ENCODE measurements at regions not wholly inside any gene's neighbourhood (a gene's known extent, or its start where the extent isn't known, plus 50 kb on each side); places are given as distances from the start of the nearest gene placed in this dataset.

DNA sequence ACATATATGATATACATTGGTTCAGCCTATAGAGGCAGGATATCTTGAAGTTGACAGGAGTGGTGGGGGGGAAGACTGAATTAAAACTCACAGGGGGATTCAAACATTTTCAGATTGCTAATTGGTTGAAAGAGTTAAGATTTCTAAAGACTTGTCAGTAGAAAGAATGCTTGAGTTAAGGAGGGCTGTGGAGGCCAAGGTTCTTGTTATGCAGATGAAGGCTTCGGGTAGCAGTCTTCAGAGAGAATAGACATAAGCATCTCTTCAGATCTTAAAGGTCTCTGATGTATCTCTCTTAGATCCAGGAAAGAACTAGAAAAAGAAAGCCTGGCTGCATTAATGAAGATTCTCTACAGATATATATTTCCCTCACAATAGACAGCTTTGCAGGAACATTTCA, 209.8 kb upstream of the SEMA3D start:
- H3K36me3 ChIP-seq (ENCODE audit: control insufficient read depth in 4 of 4, insufficient read depth in 3 of 4, low read depth in 1 of 4, low read length in 3 of 4), result no peaks in the 10 kb centered on the region
- H3K4me1 ChIP-seq (ENCODE audit: control insufficient read depth in 4 of 4, insufficient read depth in 4 of 4, low read length in 3 of 4), result peaks cover 0 to 2% (median 0%) of the 10 kb centered on the region in 4 donors
- no peak for TF ChIP-seq RAD21 (IDR thresholded peaks at IDR 0.05)
- no peak for TF ChIP-seq CTCF (IDR thresholded peaks at IDR 0.05; ENCODE audit: low read depth, low read length, missing input control)
- no peak for TF ChIP-seq HNF4A (conservative IDR thresholded peaks at IDR 0.05)
- TF ChIP-seq YY1 (IDR thresholded peaks at IDR 0.05), result no peak
- no peak for TF ChIP-seq RXRA (IDR thresholded peaks at IDR 0.05)
- no peak for TF ChIP-seq SP1 (IDR thresholded peaks at IDR 0.05)
- no peak for TF ChIP-seq TAF1 (conservative IDR thresholded peaks at IDR 0.05)
- no peak for TF ChIP-seq JUND (IDR thresholded peaks at IDR 0.05)
- no peak for TF ChIP-seq FOXA1 (IDR thresholded peaks at IDR 0.05)
- no peak for TF ChIP-seq MAX (IDR thresholded peaks at IDR 0.05)
- no peak for TF ChIP-seq EGR1 (IDR thresholded peaks at IDR 0.05; ENCODE audit: low read depth in 2 of 2)
- no peak for TF ChIP-seq HNF4G (IDR thresholded peaks at IDR 0.05)
- TF ChIP-seq, protein P1, sequence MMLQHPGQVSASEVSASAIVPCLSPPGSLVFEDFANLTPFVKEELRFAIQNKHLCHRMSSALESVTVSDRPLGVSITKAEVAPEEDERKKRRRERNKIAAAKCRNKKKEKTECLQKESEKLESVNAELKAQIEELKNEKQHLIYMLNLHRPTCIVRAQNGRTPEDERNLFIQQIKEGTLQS (IDR thresholded peaks at IDR 0.05), result no peak
- TF ChIP-seq NR2F2 (IDR thresholded peaks at IDR 0.05), result no peak
- no peak for TF ChIP-seq GABPA (IDR thresholded peaks at IDR 0.05 in 1 of 2, conservative IDR thresholded peaks at IDR 0.05 in 1 of 2)
- no peak for TF ChIP-seq FOXA2 (IDR thresholded peaks at IDR 0.05)
- TF ChIP-seq, protein P2, sequence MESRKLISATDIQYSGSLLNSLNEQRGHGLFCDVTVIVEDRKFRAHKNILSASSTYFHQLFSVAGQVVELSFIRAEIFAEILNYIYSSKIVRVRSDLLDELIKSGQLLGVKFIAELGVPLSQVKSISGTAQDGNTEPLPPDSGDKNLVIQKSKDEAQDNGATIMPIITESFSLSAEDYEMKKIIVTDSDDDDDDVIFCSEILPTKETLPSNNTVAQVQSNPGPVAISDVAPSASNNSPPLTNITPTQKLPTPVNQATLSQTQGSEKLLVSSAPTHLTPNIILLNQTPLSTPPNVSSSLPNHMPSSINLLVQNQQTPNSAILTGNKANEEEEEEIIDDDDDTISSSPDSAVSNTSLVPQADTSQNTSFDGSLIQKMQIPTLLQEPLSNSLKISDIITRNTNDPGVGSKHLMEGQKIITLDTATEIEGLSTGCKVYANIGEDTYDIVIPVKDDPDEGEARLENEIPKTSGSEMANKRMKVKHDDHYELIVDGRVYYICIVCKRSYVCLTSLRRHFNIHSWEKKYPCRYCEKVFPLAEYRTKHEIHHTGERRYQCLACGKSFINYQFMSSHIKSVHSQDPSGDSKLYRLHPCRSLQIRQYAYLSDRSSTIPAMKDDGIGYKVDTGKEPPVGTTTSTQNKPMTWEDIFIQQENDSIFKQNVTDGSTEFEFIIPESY (IDR thresholded peaks at IDR 0.05), result no peak
- H3K27me3 ChIP-seq (ENCODE audit: control insufficient read depth in 4 of 4, insufficient read depth in 4 of 4, low read length in 3 of 4), result no peaks in the 10 kb centered on the region
- no peak overlapping the region for H3K4me3 ChIP-seq (ENCODE audit: low read depth in 1 of 3, low read length in 3 of 3)
- 79% methylated on average over 1 of the region's 1 CpG for WGBS
- H3K27ac ChIP-seq (ENCODE audit: low read depth in 1 of 2, low read length in 2 of 2), result no peak overlapping the region
- no peak for DNase-seq (ENCODE audit: low spot score)
- H3K9me3 ChIP-seq (ENCODE audit: control insufficient read depth in 4 of 4, low read length in 3 of 4), result no peaks in the 10 kb centered on the region
- no peak overlapping the region for H3K9ac ChIP-seq (ENCODE audit: low read depth in 1 of 2, low read length in 2 of 2)

- no peak for DNase-seq (ENCODE audit: low spot score)
- no peak overlapping the region for H3K9ac ChIP-seq (ENCODE audit: low read depth in 1 of 2, low read length in 2 of 2)
- H3K27ac ChIP-seq (ENCODE audit: low read depth in 1 of 2, low read length in 2 of 2), result no peak overlapping the region
- H3K9me3 ChIP-seq (ENCODE audit: control insufficient read depth in 4 of 4, low read length in 3 of 4), result no peaks in the 10 kb centered on the region
- no peak overlapping the region for H3K4me3 ChIP-seq (ENCODE audit: low read depth in 1 of 3, low read length in 3 of 3)
- no peak for TF ChIP-seq TAF1 (conservative IDR thresholded peaks at IDR 0.05)
- no peak for TF ChIP-seq NR2F2 (IDR thresholded peaks at IDR 0.05)
- TF ChIP-seq JUND (IDR thresholded peaks at IDR 0.05), result no peak
- TF ChIP-seq MAX (IDR thresholded peaks at IDR 0.05), result no peak
- TF ChIP-seq, protein P2 (IDR thresholded peaks at IDR 0.05), result no peak
- no peak for TF ChIP-seq HNF4A (conservative IDR thresholded peaks at IDR 0.05)
- TF ChIP-seq, protein P1 (IDR thresholded peaks at IDR 0.05), result no peak
- TF ChIP-seq YY1 (IDR thresholded peaks at IDR 0.05), result no peak
- no peak for TF ChIP-seq FOXA2 (IDR thresholded peaks at IDR 0.05)
- TF ChIP-seq EGR1 (IDR thresholded peaks at IDR 0.05; ENCODE audit: low read depth in 2 of 2), result no peak
- TF ChIP-seq FOXA1 (IDR thresholded peaks at IDR 0.05), result no peak
- no peak for TF ChIP-seq RAD21 (IDR thresholded peaks at IDR 0.05)
- no peak for TF ChIP-seq RXRA (IDR thresholded peaks at IDR 0.05)
- TF ChIP-seq CTCF (IDR thresholded peaks at IDR 0.05; ENCODE audit: low read depth, low read length, missing input control), result no peak
- TF ChIP-seq HNF4G (IDR thresholded peaks at IDR 0.05), result no peak
- H3K4me1 ChIP-seq (ENCODE audit: control insufficient read depth in 4 of 4, insufficient read depth in 4 of 4, low read length in 3 of 4), result peaks cover 0 to 2% (median 0%) of the 10 kb centered on the region in 4 donors
- no peaks in the 10 kb centered on the region for H3K36me3 ChIP-seq (ENCODE audit: control insufficient read depth in 4 of 4, insufficient read depth in 3 of 4, low read depth in 1 of 4, low read length in 3 of 4)
- no peaks in the 10 kb centered on the region for H3K27me3 ChIP-seq (ENCODE audit: control insufficient read depth in 4 of 4, insufficient read depth in 4 of 4, low read length in 3 of 4)
- 72% methylated on average over 1 of the region's 1 CpG for WGBS
These were observed 205.9 kb upstream of the SEMA3D start for GRCh38 chr7:85392789-85393188.

All from liver (tissue), 8 donors.